GM21825 (cell line): ENCODE measurements at regions not wholly inside any gene's neighbourhood (a gene's known extent, or its start where the extent isn't known, plus 50 kb on each side); places are given as distances from the start of the nearest gene placed in this dataset.
"Not testable (repeated sequence)": the region's sequence is repeated elsewhere in the genome, so short reads cannot be mapped to it uniquely, and the experiment has no call there.

ENCODE experiments used
- ATAC-seq: cut with Tn5 transposase; IDR thresholded peaks from one replicate; pipeline ENCODE4 v1.9.1; 2021; ENCODE audit warnings: mild to moderate bottlenecking, moderate library complexity; ENCODE audit not compliant: unreplicated experiment

DNA sequence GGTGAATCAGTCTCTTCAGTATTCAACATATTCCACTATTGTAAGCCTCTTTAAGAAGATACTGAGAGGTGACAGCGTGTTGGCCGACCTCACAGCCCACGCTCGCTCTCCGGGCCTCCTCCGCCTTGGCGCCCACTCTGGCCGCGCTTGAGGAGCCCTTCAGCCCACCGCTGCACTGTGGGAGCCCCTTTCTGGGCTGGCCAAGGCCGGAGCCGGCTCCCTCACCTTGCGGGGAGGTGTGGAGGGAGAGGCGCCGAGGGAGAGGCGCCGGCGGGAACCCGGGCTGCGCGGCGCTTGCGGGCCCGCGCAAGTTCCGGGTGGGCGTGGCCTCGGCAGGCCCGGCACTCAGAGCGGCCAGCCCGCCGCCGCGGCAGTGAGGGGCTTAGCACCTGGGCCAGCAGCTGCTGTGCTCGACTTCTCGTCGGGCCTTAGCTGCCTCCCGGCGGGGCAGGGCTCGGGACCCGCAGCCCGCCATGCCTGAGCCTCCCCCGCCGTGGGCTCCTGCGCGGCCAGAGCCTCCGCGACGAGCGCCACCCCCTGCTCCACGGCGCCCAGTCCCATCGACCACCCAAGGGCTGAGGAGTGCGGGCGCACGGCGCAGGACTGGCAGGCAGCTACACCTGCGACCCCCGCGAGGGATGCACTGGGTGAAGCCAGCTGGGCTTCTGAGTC is 306.4 kb downstream of the SEMA3D start:
- ATAC-seq, result not testable (repeated sequence)

DNA sequence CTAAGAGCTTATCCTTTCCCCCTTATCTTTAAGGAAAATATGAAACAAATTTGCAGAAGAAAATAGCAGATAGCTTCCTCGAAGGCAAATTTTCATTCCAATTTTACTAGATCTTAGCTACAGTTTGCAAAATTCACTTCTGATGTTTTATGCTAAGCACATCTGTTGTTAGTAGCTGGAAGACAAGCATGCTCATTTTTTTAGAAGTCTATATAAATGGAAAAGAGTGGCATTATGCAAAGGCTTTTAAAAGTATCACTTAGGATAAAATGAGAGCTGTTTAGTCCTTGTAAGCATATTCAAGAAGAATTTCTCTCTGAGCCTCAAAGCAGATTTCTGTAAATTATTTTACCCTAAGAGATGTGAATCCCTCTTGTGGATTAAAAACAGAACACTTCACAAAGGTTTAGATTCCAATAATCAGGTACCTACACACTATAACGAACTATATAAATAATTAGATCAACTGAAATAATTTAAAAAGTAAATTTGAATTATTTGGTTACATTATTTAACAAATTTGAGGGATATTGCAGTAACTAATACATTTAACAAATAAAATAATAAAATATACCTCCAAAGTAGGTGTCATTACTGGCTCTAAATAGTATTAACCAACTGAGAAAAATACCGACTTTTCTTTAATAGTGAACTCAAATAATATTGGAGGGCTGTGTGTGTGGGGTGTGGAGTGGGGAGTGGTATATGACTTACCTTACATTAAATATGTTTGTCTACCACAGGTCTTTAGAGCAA is 307.1 kb downstream of the SEMA3D start:
- no peak for ATAC-seq

DNA sequence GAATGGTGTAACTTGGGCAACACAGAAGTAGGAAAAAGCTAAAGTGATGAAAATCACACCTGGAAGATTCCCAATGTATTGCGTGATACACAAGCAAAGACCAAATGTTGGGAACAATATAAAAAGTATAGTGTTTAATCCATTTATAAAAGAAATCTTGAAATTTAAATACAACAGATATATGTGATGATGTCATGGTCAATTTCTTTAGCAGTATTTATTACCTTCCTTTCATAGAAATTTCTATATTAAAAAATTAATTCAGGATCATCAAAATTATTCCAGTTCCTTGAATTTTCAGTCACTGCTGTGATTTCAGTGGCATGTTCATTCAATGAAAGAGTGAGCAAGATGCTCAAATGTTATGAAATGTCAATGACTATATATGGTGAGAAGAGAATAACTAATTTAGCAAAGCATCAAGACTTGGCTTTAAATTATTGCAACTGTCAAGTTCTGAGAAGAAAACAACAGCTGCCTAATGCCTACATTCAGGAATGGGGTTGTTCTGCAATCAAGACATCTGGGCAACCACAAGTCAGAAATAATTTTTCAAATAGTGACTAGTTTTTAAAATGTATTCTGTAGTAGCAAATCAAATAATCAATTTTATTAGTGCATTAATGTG is 308.8 kb downstream of the SEMA3D start:
- no peak for ATAC-seq

GRCh38 chr7:84876061-84876821 is 310.6 kb downstream of the SEMA3D start:
- no peak for ATAC-seq

- ATAC-seq, result no peak
These were observed 321.3 kb downstream of the SEMA3D start for GRCh38 chr7:84865560-84865959.

DNA sequence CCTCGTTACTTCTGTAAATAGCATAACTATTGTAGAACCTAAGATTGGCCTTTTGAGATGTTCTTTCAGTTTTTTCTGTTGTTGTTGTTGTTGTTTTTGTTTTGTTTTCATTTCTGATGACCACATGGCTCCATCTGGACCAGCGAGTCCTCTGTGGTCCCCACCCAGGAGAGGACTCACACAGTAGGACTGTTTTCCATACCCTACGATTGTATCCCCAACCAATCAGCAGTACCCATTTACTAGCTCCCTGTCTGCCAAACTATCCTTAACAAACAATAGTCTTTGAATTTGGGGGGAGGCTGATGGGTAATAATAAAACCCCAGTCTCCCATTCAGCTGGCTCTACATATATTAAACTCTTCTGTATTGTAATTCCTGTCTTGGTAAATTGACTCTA is 329.5 kb downstream of the SEMA3D start:
- no peak for ATAC-seq

DNA sequence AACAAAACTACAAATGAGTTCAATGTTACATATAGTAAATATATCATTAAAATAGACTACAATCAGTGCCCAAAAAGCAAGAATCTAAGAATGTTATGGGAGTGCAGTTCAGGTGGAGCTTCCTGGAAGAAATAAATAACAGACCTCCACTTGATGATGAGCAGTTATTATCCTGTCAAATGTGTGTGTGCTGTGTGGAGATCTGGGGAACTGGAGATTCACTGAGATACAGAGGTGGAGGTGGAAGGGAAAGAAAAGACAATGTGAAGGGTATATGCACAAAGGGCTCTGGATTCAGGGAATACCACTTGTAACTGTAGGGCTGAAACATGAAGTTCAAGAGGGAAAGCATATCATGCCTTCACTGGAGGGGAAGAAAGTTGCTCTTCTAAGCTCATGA is 331.1 kb downstream of the SEMA3D start:
- ATAC-seq, result no peak

- ATAC-seq, result not testable (repeated sequence)
These were observed 337.9 kb downstream of the SEMA3D start for GRCh38 chr7:84848974-84849372.

DNA sequence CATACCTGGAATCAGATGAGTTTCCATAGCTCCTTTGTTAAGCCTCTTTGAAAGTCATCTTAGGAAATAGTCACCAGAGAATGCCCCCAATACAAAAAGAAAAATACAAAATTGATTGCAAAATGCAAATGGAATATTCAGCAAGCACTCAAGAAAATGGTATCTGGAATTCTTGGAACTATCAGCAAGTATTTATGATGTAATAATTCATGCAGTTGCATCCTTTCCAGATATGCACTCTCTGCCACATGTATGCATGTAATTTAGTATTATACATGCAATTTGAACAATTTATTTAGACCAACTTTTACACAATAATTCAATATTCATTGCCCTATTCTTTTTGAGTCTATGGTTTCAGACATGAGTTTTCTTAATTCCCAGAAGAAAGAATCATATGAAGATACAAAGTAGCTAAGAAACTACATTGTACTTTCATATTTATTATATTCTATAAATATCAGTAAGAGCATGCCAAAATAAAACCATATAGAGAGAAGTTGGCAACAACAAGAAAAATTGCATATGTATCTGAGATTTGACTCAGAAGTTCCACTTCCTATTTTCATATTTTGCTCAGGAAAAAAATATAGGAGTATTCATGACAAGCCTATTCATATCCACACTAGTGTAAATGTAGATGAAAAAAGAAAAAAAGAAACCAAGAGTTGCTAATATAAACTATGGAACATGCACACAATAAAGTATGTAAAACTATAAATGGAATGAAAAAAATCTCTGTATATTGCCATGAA is 338.5 kb downstream of the SEMA3D start:
- no peak for ATAC-seq

- no peak for ATAC-seq
These were observed 339.1 kb downstream of the SEMA3D start for GRCh38 chr7:84847790-84848189.

DNA sequence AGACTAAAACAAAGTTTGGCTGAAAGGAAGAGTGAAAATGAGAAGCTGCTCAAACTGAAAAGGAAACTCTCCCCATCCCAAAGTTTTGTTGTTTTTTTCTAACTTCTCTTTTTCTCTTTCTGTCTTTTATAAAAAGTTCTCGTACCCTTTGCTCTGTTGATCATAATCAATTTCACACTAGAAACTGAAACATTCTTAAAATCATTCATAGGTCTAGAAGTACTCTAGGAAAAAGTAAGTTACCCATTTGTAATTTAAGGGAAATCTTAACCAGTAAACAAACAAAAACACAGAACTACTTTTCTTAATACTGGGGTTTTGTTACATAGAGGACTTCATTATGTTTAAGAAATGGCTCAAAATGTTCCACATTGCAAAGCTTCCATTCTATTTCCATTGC is 339.8 kb downstream of the SEMA3D start:
- ATAC-seq, result no peak

GRCh38 chr7:84845971-84846370 is 340.9 kb downstream of the SEMA3D start:
- ATAC-seq, result no peak

DNA sequence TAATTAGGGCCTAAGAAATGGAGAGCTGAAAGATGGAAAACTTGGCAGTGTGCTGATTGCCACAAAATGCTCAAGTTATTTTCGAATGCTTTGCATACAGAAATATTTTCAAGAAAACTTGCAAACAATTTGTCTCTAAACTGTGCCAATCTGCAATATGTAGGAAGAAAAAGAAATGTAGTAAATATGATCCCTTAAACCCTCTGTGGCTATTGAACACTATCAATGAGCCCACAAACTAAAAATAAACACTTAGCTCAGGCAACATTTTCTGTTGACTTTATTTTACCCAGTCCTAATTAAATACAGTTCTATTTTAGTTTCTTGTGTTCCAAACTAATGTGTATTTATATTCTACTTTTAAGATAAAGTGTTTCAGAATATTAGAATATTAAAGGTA is 342.1 kb downstream of the SEMA3D start:
- ATAC-seq, result no peak

GRCh38 chr7:84841809-84842208 is 345.0 kb downstream of the SEMA3D start:
- no peak for ATAC-seq

GRCh38 chr7:84838857-84839256 is 348.0 kb downstream of the SEMA3D start:
- ATAC-seq, result no peak

DNA sequence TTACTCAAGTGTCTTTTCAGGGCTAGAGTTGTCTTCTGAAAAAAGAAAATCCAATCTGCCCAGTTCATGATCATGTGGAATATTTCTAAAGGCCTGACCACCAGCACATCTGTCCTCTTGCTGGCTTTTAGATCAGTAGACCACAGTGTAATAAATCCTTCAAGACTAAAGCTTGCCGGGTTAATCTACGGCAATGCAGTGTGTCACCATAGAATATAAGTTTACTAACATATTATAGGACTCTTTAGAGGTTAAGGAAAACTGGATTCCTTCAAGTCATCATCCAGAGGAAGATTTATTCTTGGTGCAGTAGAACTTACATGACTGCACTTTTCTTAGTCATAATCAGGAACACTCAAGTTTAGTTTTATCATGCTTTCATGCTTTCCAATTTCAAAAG is 349.5 kb downstream of the SEMA3D start:
- ATAC-seq, result no peak

- no peak for ATAC-seq
These were observed 357.1 kb downstream of the SEMA3D start for GRCh38 chr7:84829719-84830118.

DNA sequence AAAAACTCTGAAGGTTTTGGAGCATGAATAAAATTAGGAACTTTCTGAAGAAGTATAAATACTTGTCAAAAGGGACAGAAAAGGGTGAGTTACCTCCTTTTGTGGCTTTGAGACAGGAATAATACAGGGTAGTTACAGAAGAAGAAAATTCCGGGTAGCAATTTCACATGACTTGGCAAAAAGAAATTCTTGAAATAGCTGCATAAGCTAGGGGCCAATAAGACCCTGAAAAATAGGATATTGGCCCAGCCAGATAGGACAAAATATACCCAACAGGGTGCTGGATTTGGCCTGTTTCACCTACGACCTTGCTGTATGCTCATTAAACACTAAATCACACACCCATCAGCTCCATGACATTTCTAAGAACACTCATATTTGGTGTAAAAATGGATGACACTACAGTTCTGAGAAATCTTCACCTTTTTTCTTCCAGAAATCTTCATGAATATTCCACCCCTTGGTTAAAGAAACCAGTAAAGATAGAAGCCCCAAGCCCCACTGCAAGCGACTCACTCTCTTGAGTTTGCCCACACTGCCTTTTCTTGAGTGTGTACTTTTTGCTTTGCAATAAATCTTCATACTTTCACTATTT is 362.7 kb downstream of the SEMA3D start:
- no peak for ATAC-seq

- no peak for ATAC-seq
These were observed 363.3 kb downstream of the SEMA3D start for GRCh38 chr7:84823530-84823929.

DNA sequence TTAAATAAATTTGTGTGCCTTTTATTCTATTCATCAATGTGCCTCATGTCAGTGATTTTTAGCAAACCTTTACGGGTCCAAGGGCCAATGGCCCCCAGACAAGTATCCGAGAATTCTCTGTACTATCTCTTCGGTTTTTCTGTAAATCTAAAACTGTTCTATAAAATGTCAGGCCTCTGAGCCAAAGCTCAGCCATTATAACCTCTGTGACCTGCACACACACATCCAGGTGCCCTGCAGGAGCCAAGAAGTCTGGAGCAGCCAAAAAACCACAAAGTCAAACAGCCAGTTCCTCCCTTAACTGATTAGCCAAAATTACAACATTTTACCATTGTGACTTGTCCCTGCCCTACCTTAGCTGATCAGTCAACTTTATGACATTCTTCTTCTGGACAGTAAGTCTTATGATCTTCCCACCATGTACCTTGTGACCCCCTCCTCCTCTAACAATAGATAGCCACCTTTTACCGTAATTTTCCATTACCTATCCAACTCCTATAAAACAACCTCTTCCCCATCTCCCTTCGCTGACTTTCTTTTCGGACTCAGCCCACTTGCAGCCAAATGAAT is 363.8 kb downstream of the SEMA3D start:
- no peak for ATAC-seq
